HG03469 (cell line): ENCODE measurements at regions not wholly inside any gene's neighbourhood (a gene's known extent, or its start where the extent isn't known, plus 50 kb on each side); places are given as distances from the start of the nearest gene placed in this dataset.

ENCODE experiments used
- ATAC-seq: cut with Tn5 transposase; IDR thresholded peaks from one replicate; pipeline ENCODE4 v1.9.1; 2021; ENCODE audit warnings: mild to moderate bottlenecking, moderate library complexity, moderate number of reproducible peaks; ENCODE audit not compliant: unreplicated experiment

DNA sequence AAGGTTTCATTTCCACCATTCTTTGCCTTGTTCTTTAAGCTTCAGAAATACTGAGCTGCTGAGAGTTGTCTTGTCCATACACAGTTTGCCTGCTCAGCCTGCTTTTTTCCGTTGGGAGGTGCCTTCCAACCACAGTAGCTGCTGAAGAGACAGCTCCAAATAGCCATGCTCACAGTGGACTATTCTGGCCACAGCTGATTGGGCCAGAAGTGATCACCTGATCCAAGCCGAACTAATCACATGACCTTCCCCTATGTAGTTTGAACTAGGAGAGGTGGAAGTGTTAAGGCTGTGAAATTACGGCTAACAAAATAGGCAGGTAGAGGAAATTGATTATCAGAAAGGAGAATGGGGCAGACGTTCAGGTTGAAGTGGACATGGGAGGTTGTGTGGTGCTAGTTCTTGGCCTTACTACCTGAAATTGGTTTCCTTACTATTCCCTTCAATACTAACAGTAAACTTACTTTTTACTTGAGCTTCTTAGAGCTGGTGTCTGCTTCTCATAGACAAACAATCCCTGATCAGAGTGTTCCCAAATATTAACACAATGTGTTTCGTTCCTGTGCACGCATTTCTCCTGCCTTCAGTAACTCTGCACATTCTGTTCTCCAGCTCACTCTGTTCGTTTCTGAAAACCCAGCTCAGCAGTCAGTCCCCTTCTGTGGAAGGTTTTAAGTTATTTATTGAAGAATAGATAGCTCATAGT lies 136.1 kb downstream of the RWDD3 start:
- no peak for ATAC-seq

DNA sequence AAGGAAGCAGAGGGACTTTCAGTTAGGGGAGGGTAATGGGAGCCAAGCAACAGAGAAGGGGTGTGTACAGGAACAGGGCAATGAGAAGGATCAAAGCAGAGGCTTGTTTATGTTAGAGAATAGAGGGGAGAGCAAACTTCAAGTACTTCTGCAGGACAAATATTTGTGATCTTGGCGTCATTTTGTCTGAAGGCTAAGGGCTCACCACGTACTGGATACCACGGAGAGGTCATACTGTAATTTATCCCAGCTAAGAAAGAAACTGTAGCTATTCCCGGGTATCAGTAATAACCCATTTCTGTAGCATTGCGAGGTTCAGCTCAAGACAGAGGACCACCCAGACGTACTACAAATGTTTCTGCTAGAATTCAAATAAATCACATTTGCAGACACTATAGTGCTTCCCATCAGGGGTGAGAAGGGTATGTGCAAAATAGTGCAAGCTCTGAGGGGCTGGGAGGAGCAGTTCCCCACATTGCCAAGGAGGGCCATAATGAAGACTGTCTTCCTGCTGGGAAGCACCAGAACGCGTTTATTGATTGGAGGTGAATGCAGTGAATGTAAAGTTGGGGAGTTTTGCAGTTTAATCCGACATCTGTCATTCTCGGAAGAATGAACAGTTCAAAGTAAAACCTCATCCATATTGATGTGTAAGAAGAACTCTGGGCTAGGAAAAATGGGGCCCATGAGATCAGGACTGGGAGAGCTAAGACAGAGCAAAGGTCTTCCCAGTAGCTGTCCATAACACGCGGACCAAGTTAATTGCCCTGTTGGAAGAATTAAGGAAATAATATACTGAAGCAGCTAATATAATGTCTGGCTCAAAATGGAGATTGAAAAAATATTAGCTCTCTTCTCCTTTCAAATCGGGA lies 136.9 kb downstream of the RWDD3 start:
- ATAC-seq, result no peak

DNA sequence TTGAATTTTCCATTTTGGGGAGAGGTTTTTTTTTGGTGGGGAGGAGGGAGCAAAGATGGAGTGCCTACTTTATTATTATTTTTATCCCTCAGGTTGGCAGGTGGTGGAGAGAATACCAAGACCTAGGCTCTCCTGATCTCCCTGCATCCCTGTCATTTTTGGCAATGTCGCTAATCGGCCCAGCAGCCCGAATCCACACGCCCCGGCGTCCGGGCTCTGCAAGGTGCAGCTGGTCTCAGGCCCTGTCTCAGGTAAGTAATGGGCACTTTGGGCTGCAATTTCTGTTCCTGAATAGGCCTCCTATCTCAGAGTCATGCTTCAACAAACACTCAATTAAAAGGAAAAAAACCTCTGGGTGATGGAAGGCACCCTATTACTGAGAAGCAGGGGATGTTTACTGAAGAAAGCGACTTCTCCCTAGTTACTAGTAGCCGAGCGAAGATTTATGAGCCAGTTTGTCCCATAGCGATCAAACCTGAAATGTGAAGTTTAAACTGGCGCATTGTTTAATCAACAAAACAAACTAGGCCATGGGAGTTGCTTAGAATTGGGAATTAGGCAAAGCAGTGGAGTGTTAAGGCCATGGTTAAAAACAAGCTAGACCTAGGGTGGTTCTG lies 137.8 kb downstream of the RWDD3 start:
- no peak for ATAC-seq

DNA sequence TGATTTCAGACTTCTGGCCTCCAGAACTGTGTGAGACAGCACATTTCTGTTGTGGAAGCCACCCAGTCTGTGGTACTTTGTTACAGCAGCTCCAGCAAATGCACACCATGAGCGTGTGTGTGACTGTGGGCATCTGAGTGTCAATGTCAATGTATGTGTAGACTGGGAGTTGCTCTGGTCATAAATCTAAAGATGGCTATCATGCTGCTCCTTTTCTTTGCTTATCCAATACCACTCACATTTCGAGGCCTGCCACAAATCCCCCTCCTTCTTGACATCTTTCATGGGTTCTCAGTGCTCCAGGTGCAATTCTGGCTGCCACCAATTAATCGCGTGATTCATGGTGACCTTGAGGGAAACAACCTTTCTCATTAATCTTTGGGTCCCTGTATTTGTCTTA lies 141.2 kb downstream of the RWDD3 start:
- ATAC-seq, result no peak

DNA sequence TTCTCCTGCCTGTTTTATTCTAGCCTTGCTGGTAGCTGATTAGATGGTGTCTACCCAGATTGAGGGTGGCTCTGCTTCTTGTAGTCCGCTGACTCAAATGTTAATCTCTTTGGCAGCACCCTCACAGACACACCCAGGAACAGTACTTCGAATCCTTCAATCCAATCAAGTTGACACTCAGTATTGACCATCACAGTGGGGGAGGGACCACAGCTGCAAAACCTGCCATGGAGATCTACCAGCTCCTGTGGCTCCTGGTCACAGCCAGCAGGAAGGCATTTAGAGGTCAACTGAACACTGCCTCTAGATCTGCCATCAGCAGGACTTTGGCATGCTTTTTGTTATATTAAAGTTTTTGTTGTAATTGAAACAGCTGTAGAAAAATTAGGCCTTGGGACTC lies 146.9 kb downstream of the RWDD3 start:
- ATAC-seq, result no peak

DNA sequence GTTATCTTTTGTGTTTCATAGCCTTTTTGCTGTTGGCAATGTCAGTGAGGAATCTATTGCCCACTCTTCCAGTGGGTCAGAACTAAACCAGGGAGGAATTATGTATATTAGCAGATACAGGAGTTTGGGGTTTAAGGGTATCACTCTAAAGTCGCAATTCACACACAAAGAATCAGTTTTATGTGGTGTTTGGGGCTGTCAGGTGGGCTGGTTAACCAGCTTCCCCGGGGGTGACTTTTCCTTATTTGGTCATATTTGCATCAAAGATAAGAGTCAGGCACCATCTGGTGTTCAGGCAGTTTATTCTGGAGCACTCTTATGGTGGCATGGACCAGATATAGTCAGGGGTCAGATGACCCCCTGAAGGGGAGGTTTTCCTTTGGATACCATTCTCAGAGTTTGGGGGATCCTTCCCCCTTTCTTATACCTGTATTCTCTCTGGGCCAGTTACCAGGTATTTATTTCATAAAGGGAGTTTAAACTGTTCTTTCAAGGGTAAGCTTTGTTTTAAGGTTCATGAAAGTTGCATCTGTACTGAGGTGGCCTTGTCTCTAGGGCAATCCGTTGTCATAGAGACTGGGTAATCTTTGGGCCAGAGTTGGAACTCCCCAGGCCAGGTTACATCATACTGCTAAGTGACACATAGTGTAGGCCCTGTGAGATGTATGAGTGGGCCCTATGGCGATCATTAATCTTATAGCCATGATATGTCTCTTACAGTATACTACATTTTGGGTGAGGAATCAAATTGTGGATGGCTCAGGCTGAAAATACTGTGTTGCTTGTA lies 148.2 kb downstream of the RWDD3 start:
- no peak for ATAC-seq

DNA sequence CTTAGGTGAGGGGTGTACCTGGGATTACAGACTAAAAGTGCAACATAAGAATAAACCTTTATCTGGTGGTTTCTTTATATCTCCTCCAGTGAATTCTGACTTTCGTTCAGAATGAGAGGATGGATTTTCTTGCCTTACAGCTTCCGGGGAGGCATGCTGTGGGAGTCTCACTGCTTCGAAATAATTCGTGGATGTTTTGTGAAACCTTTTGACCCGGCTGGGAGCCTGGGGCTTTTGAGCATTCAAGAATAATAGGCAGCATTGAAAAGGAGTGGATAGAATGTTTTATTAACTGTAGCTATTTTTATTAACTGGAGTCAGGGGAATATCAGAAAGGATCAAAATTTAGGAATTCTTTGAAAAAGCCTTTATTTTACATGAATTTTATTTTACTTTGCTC lies 149.1 kb downstream of the RWDD3 start:
- no peak for ATAC-seq

DNA sequence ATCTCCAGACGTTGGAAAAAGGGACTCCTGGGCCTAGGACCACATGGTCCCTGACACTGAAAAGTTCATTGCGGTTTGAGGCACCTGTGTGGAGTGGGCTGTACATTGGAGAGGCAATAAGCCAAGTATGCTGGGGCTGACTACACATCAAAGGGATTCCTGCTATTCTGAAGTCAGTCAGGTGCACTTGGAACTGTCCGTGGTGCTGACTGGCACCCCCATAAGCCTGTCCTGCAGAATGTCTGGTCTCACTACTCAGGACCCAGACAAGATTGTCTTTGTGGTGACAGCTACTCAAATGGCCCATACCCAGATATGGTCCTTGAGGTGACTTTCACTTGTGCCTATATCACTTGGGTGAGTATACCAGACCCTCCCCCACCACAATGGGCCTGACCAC lies 150.6 kb downstream of the RWDD3 start:
- ATAC-seq, result no peak

DNA sequence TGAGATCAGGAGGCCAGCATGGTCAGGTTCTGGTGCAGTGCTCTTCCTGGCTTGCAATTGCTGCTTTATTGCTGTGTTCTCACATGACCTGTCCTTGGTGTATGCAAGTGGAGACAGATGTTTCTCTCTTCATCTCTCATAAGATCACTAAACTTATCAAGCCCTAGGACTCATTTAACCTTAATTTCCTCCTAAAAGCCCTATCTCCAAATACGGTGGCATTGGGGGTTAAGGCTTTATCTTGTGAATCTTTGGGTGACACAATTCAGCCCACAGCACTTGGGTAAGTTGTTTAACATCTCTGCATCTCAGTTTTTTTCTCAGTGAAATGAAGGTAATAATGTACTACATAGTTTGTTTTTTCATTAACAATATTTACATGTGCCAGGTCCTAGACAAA lies 152.4 kb downstream of the RWDD3 start:
- no peak for ATAC-seq

DNA sequence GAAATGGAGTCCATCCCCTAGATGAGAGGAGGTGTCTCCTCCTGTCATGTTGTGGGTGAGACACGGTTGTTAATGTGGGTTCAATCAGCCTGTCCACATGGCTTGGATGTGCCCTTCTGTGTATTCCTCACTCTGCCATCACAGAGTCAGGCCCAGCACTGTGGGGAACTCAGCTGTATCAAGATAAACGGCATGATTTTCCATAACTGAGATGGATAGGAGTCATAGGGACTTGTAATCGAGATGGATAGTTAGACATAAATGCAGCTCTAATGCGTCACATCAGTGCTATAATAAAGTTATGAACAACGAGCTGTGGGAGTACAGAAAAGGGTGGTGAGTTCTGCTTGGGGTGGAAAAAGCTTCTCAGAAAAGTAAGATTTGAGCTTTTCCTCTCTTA lies 152.9 kb downstream of the RWDD3 start:
- no peak for ATAC-seq

DNA sequence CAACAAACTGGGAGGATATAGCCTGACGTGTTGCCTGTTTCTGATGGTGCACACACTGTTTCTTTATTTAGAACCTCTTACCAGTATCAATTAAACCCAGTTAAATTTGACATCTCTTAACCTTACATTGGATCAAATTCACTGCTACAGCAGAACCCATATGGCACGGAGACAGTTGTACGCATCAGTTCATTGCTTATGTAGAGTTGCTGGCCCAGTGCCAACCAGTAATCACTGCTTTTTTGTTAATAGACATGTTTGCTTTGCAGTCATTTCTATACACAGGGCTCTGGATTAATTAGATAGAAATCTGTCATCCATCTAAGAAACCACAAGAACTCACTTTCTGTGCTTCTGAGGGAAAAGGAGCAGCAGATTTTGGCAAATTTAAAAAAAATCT lies 154.0 kb downstream of the RWDD3 start:
- ATAC-seq, result no peak

DNA sequence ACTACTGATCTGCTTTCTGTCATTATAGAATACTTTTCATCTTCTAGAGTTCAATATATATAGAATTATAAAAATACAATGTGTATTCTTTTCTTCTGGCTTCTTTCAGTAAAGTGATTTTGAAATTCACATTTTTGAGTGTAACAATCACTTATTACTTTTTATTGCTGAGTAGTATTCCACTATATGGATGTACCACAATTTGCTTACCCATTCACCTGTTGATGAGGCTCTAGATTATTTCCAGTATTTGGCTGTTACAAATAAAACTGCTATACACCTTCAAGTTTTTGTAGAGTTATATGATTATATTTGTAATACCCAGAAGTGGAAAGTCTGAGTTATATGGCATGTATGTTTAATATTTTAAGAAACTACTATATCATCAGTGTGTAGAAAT lies 159.4 kb downstream of the RWDD3 start:
- ATAC-seq, result no peak

DNA sequence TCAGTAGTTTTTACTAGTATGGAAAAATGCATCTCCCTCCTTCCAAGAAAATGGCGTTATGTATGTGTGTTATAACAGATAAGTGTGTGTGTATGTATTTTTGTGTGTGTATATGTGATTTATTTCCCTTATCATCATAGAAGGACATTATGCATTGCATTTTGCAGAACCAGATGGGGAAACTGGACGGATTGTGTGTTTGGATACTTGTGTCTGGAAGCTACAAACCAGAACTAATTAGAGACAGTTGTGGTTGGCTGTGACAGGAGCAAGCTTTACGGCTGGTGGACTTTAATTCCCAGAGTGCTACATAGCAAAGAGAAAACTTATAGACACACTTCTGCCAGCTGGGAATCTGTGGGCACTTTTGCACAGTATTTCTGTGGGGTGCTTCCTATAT lies 162.5 kb downstream of the RWDD3 start:
- ATAC-seq, result no peak

DNA sequence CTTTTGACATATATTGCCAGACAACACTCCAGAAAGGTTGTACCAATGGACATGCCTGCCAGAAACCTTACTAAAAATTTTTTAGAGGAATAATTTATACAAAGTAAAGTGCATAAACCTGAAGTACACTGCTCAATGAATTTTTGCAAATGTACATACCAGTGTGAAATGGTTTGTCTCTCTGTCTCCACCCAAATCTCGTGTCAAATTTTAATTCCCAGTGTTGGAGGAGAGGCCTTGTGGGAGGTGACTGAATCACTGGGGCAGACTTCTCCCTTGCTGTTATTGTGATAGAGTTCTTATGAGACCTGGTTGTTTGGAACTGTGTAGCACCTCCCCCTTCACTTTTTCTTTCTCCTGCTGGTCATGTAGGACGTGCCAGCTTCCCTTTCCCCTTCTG lies 168.8 kb downstream of the RWDD3 start:
- ATAC-seq, result no peak

DNA sequence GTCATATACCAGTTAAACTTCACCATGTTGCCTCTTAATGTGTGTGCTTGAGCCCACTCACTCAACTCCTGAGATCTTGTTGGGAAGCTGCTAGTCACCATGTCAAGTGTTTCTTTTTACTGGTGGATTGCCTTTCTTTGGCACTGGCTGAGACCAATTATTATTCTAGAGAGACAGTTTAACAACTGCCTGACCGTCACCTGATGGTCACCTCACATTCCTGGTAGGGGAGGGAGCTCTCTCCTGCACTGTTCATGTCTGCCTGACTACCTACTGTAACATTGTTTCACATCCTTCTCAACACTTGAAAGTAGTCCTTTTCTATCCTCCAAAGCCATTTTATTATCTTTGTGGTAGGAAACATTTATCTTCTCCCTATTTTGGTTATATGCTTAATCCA lies 172.3 kb downstream of the RWDD3 start:
- no peak for ATAC-seq

DNA sequence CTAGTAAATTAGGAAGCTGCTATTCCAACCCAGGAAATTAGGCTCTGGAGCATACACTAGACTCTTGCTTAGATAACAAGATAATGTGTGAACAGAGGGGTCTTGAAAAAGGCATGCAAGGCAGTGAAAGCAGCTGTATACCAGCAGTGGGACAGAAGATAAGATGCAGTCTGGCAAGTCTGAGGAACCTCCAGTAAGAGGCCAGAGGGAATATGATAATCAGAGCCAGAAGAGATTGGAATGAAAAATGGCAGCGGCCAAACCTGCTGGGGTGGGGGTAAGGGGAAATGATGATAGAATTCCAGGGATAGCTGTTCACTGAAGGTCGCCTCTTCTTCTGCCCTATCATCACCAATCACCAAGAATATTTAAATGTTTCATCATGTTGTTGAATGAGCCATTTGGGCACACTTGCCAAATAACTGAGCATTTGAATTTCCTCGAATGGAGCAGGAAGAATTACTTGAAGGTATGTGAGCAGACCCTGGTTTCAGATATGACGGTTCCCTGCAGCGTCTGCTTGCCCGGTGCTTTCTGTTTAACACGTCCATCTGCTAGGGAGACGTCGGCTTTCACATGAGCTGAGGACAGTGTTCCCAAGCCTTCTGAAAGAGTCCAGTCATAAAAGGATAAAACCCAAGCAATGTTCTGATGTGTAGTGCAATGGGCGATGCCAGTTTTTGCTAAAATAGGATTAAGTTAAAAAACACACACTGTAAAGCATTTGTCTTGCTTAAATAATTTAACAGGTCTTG lies 173.3 kb downstream of the RWDD3 start:
- no peak for ATAC-seq

DNA sequence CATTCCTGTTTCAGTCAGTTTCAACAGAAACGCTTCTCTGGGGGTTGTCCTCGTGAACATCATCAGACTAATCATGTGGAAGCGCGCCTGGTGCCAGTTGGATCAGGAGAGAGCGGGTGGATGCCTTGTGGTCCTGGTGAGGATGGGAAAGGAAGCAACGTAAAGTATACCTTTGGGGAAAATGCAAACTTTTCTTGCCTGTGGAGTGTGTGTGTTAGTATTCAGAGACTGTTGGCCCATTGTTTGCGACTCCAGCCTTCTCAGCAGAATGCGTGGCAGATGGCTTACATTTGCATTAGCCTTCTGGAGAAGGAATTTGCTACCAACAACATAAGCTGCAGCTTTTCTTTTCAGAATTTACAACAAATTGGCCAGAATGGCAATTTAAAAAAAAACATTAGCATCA lies 173.9 kb downstream of the RWDD3 start:
- no peak for ATAC-seq

DNA sequence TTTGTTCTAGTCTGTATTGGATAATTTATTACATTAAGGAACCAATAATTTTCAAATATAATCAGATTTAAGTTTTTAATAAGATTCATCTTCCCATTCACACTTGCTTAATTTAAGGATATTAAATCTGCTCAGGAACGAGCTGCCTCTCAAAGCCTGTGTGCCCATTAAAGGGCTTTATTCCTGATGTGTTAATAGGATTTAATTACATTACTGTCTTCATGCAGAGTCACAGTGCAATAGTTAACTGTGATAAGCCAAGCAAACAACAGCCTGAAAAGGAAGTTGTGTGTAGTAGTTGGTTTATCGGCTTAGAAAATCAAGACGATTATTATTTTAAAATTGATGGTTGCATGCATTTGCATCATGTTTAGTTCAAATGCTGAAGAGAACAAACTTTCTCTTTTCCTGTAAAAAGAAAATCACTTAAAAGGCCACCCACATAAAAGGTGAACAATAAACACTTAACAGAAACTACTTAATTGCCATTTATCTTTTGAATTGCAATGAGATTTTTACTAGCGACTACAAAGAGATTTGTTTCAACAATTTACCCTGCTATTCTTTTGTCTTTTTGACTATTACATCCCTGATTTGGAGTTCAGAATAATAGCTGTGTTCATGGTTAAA lies 174.6 kb downstream of the RWDD3 start:
- no peak for ATAC-seq

DNA sequence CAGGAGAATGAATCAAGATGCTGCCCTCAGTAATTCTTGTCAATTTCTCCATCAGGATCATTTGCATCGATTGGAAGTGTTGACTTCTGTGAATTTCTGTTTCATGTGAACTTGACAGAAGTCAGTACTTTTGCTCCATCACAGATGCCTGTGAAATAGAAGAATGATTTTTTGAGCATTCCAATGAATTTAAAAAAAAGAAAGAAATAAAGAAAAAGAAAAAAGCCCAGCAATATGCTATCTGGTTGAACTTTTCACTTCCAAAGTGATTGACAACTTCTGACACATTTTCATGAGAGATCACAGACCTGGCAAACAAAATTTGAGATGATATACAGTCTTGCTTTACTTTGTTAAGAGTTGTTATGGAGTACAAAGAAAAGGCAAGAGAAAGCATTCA lies 175.3 kb downstream of the RWDD3 start:
- ATAC-seq, result no peak

DNA sequence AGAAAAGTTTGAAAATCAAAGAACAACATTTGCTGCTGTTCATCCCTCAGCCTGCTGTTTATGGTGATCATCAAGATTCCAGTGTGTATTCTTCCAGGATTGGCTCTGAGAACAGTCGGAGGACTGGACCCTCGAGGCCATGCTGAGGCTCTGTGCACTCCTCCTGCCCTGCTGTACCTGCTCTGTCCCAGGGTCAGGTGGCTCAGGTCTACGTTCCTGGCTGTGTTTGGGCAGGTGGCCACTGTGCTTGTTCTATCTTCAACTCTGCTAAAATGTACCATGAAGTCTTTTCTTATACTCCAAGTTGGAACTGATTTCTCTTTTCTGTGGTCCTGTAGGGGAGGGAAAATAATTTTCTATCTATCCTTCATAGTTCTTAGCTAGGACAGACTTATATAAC lies 175.9 kb downstream of the RWDD3 start:
- ATAC-seq, result no peak
